T-helper 2 cell (primary cell): ENCODE measurements at regions not wholly inside any gene's neighbourhood (a gene's known extent, or its start where the extent isn't known, plus 50 kb on each side); places are given as distances from the start of the nearest gene placed in this dataset.

Experiments
- DNase-seq, 5 experiments: peaks; one replicate each; pipeline versions ENCODE4 v3.0.0 to v3.0.0-alpha.2; 2012 to 2022

DNA sequence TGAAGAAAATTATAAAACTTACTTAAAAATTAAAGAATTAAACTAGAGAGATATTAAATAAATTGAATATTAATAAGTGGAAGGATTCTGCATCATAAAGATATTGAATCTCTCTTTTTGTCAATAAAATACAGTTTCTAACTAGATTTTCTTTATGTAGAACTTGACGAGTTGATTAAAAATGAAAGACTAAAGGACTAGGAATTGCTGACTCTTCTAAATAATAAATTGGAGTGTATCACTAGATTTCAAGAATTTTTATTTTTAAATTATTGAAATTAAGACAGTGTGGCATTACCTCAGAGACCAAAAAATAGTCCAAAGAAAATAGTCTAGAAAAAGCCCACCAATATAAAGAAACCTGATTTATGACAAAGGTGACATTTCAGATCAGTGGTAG, 492.4 kb downstream of the CETN3 start:
- DNase-seq = no peak

- no peak for DNase-seq
Observed at GRCh38 chr5:89916131-89916530, 493.4 kb downstream of the CETN3 start.

GRCh38 chr5:89908876-89909275, 500.7 kb downstream of the CETN3 start:
- DNase-seq = no peak

- no peak for DNase-seq
Observed at GRCh38 chr5:89904442-89904841, 505.1 kb downstream of the CETN3 start.

DNA sequence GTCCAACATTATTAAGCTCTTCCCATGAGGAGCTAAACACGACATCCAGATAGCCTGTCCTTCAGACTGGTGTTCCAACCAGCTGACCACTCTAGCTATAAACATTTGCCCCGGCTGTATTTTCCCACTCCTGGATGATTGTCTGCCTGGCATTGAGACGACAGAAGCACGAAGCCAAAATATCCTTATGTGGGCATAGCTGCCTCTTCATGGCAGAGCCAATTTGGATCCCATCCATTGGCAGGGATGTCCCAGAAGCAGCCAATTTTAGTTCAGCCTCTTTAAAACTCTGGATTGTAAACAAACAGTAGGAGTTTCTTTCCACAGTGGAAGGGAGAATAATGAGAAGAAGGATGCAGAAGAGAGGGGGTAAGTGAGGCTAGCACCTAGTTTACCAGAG, 507.6 kb downstream of the CETN3 start:
- DNase-seq = no peak

DNA sequence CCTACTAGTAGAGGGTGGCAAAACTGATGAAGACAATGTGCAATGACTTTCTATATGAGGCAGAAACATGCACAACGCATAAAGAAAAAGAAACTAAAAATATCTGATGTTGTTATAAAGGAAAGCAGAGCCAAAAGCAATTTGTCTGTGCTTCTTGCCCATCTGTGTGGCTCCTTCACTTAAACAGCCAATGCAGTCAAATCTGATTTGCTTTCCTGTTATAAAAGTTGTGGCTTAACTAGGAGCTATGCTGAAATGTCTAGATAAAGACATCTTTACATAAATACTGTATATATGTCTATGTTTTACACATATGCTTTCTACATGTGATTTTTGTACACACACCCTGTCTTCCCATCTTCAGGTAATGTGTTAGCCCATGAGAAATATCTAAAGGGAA, 508.2 kb downstream of the CETN3 start:
- DNase-seq = no peak

DNA sequence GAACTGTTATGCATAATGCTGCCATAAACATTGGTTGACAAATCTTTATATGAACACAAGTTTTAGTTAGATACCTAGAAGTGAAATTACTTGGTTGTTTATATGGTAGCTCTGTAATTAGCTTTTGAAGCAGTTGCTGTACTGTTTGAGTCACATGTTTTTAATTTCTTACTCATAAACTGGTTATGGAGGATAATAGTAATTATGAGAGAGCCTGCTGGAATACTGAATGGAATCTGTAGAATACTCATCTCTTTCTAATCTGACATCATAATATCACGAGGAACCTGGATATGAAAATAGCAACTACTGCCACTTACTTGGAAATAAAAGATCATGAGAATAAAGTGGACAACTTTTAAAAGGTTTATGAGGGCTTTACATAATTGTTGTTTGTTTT, 509.2 kb downstream of the CETN3 start:
- DNase-seq = no peak

GRCh38 chr5:89899559-89899958, 510.0 kb downstream of the CETN3 start:
- no peak for DNase-seq

DNA sequence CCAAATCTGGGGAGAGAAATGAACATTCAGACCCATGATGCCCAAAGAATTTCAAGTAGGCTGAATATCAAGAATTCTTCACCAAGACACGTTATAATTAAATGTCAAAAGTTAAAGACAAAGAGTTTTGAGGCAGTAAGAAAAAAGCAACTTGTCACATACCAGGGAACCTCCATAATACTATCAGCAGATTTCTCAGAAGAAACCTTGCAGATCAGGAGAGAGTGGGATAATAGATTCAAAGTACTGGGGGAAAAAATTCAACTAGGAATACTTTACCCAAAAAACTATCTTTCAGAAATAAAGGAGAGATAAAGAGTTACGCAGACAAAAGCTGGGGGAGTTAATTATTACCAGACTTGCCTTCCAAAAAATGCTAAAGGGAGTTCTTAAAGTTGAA, 516.0 kb downstream of the CETN3 start:
- no peak for DNase-seq

DNA sequence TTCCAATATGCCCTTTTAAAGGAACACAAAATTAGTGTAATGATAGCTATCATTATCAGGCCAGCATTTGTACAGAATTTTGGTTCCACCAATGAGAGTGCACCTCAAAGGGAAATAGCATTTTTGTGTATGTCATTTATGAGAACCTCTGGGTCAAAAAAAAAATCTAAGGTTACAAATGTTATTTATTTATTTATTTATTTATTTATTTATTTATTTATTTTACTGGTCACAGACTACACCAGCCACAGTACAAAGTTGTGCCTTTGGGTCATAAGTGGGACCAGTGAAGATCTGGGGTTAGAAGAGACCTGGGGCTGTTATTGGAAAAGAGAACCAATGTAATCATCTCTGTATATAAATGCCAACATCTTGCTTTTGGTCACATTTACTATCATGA, 523.9 kb downstream of the CETN3 start:
- DNase-seq = no peak

GRCh38 chr5:89883967-89884366, 525.6 kb downstream of the CETN3 start:
- DNase-seq = no peak

DNA sequence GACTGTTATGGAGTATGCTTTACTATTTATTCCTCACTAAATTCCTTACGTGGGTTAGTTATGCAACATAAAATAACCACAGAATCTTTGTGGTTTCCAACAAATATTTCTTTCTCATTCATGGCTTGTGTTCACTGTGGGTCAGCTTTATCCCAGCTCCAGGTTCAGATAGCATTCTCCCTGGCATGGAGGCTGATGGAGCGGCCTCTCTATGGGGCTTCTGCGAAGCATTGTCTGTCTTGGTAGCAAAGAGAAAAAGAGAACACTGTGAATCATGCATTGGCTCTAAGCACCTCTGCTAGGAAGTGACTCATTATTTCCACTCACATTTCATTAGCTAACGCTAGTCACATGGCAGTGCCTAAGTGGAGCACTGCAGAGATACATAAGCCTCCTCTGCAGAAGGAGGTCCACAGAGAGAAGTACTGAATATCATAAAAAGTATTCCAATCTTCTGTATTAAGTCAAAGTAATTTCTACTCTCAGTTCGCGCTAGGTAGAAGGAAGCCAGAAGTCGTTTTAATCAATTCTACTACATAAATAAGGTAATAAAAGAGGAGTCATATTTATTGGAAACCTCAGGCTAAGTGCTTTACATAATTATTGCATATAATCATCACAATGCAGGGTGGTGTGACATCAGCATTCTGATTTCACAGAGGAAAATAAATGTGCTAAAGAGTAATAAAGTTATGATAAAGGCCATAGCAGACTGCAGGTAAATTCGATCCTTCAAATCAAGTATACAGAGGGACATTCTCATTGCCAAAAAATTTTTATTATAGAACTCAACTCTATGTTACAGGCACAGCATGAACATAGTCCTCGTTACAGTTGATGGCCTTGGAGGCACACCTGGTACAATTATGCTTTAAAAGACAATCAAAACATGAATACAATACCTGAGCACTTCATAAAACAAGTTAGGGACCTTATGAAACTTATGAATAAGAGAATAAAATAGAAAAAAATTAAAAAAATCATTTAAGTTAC, 531.1 kb downstream of the CETN3 start:
- peak in 1 of 5 experiments; percentile 2 for DNase-seq

DNA sequence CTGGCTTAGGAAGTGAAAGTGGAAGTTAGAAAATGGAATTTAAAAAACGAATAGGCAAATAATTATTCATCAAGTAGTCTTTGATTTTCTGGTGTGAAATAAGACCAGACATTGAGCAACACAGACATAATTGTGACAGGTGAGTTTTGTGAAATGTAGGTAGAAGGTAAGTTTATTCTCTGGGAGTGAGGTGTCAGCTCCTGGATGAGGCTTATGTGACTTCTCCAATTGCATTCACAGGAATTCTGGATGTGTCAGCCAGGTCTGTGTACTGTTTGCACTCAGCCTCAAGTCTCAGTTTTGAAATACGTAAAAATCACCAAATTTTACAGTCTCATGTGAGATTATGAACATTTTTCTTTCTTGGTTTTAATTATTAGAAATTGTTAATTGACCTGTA, 537.6 kb downstream of the CETN3 start:
- no peak for DNase-seq

DNA sequence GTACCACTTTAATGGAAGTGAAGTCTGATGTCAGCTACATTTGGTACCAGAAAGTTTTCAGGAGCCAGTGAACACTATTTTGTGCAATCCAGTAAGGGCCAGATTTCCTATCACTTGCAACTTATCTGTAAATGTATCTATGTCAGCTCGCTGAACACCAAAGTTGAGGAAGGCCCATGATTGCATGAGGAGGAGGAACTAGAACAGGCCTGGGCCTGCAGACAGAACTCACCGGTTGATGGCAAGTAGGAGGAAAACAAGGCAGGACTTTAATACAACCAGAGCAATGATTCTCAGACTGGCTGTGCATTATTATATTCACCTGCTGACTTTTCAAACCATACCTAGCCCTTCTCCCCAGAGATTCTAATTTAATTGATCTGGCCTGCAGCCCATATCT, 540.2 kb downstream of the CETN3 start:
- DNase-seq = no peak

DNA sequence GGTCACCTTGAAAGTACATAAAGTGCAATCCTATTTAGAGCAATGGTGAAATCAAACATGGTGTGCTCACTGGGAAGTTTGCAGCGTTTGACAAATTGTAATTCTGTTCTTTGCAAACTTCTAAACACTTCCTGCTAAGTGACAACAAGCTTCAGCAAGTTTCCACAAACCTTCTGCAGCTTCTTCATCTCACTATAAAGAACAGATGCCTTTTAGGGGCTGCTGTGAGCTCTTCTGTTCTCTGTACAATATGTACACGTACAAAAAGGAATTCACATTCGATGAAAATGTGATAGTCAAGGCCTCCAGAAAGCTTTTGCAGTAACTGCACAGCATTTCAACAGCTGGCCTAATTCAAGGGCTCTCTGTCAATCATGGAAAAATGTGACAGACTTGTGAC, 543.1 kb downstream of the CETN3 start:
- DNase-seq = no peak

DNA sequence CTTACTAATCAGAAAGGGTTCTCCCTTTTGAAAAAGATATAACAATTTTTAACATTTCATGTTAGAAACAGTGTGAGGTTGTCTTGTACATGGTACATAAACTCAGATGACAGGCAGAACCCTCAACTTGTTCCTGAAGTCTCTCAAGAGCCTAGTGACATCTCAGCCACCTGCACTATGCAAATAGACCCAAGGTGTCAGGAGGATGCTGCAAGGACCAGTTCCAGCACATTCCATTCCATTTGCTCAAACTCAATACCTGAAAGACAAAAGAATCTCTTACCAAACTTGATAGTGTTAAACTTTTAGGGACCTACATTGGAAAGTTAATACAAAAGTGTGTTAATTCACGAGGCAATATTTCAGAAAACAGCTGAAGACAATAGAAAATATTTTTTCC, 544.6 kb downstream of the CETN3 start:
- no peak for DNase-seq

DNA sequence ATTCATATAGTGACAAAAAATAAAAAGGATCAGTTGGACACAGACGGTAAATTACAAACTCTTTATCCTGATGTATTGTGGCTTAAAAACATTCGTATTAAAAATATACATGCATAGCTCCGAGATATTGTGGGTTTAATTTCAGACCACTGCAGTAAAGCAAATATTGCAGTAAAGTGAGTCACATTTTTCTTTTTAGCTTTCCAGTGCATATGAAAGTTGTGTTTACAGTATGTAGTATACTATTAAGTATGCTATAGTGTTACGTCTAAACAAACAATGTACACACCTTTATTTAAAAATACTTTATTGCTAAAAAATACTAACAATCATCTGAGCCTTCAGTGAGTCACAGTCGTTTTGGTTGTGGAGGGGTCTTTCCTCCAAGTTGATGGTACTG, 551.8 kb downstream of the CETN3 start:
- no peak for DNase-seq

GRCh38 chr5:89855417-89855816, 554.1 kb downstream of the CETN3 start:
- no peak for DNase-seq

- no peak for DNase-seq
Observed at GRCh38 chr5:89851911-89852310, 557.6 kb downstream of the CETN3 start.

GRCh38 chr5:89850513-89850865, 559.1 kb downstream of the CETN3 start:
- DNase-seq = no peak

DNA sequence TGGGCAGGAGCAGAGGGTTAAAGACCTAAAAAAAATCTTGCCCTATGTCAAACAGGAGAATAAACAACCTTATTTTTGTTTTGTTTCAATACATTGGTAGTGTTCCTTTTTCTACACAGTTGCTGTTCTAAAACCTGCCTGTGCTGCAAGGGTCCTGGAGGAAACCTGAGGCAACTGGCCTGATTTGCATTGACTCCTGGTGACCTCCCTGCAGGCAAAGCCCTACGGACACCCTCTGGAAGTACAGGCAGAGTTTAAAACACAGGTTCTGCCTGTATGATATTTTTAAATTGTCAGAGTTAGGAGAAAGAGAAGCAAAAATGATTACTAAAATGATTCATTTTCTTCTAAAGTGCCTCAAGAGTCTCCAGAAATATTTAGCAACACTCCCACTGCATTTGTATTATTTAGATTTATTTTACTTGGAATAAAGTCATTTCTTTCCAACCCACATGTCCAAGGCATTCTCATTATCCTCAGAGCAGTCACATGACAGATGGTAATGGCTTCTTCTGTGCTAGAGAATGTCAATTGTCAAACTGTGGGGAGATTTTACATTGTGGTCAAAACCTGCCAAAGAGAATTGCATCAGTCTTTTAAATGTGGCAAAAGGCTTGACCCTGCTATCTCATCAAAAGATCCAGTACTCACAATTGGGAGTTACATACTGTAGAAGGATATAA, 559.6 kb downstream of the CETN3 start:
- no peak for DNase-seq

DNA sequence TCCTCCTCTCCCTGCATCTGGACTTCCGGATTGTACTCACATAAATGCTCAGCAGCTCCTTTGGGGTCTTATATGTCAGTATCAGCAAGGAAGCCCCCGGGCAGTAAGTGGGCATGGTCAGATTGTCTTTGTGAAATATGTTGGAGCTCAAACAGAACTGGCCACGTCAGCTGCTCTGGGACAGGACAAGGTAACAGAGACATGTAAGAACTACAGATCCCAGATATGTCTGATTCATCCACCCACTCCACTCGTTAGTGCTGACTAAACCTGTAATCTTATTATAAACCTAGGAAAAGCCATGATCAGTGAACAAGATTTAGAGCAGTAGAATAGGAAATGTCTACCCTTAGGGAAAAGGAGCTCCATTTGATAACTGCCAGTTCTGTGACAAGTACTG, 561.8 kb downstream of the CETN3 start:
- no peak for DNase-seq

DNA sequence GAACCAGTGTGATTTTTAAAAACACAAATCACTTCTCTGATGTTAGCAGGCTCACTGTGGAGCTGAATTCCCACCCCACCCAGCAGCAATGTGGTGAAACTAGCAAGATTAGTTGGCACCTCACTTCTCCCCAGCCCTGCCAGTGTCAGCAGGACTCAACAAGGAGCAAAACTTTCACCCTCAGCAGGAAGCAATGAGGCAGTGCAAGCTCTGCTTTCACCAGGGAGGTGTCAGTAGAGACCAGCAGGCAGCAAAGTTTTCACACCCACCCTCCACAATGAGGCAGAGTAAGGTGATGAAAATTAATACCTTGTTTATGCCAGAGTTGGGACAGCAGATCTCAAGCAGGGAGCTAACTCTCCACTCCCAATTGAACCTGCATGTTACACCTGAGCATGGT, 565.0 kb downstream of the CETN3 start:
- DNase-seq = no peak

- no peak for DNase-seq
Observed at GRCh38 chr5:89842531-89842930, 567.0 kb downstream of the CETN3 start.
